Peyer's patch (tissue), 4 donors: ENCODE measurements at regions not wholly inside any gene's neighbourhood (a gene's known extent, or its start where the extent isn't known, plus 50 kb on each side); places are given as distances from the start of the nearest gene placed in this dataset.

Experiments used
- CTCF ChIP-seq, 6 experiments: fragments of 450-650 bp in 4 of 6; fragments of 200-600 bp in 2 of 6; sonication (generic) in 1 of 6; IDR thresholded peaks; one replicate each; pipeline ENCODE4 v1.5.1; 2017 to 2019; ENCODE audit warnings: antibody characterized with exemption in 6 of 6, mild to moderate bottlenecking in 3 of 6, moderate library complexity in 1 of 6
- POLR2A ChIP-seq, 2 donors: fragments of 450-650 bp; IDR thresholded peaks; one replicate each; pipeline ENCODE4 v1.5.1; 2017; ENCODE audit warnings: antibody characterized with exemption in 2 of 2, mild to moderate bottlenecking in 2 of 2, moderate library complexity in 2 of 2

GRCh38 chr4:128648021-128648420, 161.5 kb upstream of the JADE1 start:
- TF ChIP-seq POLR2A (IDR thresholded peaks at IDR 0.05) (no peak), CTCF (IDR thresholded peaks at IDR 0.05) (no peak)
